ENCODE measurements at regions not wholly inside any gene's neighbourhood (a gene's known extent, or its start where the extent isn't known, plus 50 kb on each side); places are given as distances from the start of the nearest gene placed in this dataset.

DNA sequence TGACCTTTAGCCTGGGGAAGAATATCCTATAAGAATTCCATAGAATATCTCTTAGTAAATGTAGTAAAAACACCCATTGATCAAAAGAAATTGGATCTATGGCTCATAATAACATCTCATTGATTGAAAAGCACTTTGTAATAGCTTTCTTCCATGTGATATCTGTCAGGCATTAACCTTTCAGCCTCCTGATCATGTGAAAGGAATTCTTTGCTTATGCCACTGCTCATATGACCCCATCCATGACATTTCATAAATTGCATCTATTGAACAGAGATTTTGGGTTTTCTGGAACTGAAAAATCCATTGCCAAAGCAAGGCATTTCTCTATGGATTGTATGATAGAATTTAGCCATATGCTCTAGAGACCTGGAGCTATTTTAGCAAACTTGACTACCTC, 519.3 kb upstream of the PFKP start:
- no peak for TF ChIP-seq CTCF (IDR thresholded peaks at IDR 0.05 in 8 of 11, conservative IDR thresholded peaks at IDR 0.05 in 3 of 11)
- TF ChIP-seq POLR2A (IDR thresholded peaks at IDR 0.05) = no peak

All from spleen (tissue), 7 donors.